Inferior parietal cortex (tissue), 1 donor: ENCODE measurements at regions not wholly inside any gene's neighbourhood (a gene's known extent, or its start where the extent isn't known, plus 50 kb on each side); places are given as distances from the start of the nearest gene placed in this dataset.
A peak's percentile ranks its signal among the peaks of the same experiment; 100 is the strongest.

Experiments
- DNase-seq: peaks from one replicate; pipeline ENCODE4 v3.0.0-alpha.2; 2016; ENCODE audit errors: extremely low spot score

DNA sequence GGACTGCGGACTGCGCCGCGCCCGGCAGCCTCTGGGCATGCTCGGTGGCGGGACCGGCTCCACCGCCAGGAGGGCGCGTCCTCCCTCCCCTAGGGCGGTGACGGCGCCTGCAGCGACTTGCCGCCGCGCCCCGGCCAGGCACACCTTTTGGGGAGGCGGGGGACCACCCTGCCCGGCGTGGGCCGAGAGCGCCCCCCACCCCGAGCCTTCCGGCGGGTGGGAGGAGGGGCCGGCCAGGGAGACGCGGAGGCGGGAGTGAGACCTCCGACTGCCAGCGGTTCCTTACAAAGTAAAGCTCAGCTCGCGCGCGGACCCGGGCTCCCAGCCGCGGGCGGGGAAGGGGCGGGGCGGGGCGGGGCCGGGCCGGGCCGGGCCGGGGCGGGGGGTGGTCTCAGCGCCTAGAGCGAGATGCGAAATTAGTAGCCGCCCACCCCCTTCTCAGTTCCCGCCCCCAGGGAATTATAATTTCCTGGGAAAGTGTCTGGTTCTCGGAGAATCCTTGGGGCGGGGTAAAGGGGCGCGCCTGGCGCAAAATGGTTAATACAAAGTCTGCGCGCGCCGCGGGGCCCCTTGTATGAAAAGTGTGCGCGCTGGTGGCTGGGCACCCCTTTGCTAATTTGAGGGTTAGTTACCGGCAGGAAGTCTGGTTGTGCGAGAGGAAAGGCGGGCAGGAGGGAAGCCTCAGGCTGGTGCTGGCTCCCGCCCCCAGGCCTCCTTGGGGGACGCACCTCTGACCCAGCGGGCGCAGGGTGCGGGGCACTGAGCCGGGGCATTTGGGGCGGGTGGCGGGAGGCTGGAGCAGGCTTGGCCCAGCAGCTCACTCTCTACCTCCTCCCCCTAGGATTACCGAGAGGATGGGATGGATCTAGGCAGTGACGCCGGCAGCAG, 224.8 kb upstream of the IL12A start:
- DNase-seq = peak; percentile 39

DNA sequence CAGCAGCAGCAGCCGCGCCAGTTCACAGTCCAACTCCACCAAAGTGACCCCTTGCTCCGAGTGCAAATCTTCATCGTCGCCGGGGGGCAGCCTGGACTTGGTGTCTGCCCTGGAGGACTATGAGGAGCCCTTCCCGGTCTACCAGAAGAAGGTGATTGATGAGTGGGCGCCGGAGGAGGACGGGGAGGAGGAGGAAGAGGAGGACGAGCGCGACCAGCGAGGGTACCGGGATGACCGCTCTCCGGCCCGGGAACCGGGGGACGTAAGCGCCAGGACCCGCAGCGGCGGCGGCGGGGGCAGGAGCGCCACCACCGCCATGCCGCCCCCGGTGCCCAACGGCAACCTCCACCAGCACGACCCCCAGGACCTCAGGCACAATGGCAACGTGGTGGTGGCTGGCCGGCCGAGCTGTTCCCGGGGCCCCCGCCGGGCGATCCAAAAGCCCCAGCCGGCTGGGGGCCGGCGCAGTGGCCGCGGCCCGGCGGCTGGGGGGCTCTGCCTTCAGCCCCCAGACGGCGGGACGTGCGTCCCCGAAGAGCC, 224.1 kb upstream of the IL12A start:
- DNase-seq = no peak

DNA sequence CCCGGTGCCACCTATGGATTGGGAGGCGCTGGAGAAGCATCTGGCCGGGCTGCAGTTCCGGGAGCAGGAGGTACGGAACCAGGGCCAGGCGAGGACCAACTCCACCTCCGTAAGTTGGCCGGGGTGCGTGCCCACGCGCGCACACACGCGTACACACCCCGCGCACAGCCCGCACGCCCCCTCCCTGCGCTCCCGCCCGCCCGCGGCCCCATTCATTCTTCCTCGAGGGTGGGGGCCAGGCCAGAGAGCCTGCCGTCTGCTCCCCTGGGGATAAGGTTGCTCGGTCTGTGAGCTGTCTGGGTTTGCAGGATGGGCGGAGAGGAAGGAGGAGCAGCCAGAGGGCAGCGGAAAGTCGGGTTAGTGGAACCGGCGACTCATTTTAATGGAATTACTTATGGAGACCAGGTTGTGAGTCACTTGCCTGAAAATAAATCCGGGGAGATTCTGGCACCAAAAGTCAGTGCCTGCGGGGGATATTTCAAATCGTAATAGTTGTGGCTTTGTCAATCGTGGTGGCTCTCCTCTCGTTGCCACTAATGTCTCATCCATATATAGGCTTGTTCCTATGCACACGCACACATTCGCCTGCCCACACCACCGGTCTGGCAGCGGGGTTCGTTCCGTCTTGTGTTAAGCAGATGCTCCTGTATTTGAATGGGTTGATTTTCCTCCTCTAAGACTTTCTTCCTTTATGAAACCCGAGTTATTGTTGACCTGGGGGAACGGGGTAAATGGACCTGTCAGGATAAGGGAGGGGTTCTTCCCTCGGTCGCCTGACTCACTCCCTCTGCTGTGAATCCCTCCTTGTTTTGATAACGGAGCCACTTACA, 223.4 kb upstream of the IL12A start:
- peak; percentile 54 for DNase-seq

DNA sequence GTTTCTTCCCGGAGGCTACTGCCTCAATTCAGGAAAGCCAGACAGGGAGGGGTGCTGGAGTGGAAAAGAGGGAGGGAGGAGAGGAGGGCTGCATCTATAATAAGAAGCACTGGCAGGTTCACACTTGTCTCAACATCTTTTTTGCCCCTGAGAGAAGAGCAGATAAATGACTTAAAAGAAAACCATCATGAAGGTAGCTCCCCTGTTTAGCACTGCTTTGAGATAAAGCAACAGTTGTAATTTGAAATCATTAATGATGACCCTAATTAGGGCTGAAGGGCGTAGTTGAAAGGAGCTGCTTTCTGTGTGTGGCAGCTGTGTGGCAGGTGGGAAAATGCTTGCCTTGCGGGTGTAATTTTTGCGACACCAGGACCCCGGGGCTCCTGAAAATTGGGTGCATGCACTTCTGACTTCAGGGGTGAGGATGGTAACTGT, 222.8 kb upstream of the IL12A start:
- no peak for DNase-seq

GRCh38 chr3:159766563-159767185, 222.0 kb upstream of the IL12A start:
- no peak for DNase-seq

GRCh38 chr3:159770998-159771397, 217.6 kb upstream of the IL12A start:
- no peak for DNase-seq

GRCh38 chr3:159771865-159772611, 216.6 kb upstream of the IL12A start:
- DNase-seq = no peak

DNA sequence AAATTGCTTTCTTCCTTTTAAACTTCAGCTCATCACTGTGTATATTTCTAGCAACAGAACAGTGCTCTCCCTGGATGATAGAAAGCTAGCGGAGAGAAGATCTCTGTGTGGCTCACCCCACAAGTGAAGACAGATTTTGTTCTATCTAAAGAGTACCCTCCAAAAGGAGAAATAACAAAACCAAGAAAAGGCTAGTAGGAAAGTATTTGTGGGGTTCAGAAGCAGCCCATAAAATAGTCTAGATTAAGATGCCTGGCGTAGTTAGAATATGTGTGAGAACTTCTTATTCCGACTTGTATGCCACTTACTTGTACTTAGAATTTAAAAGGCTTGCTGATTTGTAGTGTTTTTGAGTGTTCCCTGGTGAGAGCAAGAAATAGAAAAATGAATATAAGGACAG, 214.9 kb upstream of the IL12A start:
- no peak for DNase-seq

DNA sequence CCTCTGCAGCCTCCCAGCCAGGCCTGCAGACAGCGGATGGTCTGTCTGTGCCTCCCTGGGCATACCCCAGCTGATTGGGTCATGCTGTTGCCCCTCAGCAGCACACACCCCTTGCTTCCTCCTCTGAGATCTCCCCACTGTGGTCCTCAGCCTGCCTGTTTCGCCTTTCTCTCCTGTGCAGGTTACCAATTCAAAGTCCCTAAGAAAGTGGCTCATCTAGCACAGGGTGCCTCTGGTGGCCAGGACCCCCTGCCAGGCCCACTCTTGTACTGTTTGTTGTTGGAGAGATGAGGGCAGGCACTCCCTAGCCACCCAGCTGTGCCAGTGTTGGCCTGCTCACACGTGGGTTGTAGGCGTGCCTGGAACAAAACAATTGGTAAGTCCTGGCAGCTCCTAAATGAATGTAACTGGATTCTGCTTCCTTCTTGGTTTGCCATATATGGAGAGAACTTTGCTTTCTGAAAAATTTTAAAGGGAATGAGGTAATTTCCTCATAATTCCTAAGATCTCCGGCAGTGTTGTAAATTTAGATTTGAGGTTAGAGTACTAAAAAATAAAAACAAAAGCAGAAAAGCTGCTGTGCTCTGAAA, 213.2 kb upstream of the IL12A start:
- DNase-seq = peak; percentile 80

DNA sequence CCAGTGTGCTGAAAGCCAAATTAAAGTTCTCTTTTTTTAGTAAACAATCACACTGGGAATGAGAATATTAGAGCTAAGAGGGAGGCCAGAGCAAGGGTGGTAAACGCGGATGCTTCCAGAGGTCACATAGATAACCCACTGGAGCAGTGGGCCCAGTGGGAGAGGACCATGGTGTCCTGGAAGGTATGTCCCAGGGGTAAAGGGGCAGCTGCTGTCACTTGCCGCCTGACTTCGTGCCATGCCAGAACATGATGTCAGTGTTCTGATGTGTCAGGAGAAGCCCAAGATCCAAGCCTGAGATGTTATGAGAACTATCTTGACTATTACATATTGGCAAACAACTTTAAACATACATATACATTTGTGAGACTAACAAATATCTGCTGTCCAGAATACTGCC, 211.9 kb upstream of the IL12A start:
- DNase-seq = no peak

DNA sequence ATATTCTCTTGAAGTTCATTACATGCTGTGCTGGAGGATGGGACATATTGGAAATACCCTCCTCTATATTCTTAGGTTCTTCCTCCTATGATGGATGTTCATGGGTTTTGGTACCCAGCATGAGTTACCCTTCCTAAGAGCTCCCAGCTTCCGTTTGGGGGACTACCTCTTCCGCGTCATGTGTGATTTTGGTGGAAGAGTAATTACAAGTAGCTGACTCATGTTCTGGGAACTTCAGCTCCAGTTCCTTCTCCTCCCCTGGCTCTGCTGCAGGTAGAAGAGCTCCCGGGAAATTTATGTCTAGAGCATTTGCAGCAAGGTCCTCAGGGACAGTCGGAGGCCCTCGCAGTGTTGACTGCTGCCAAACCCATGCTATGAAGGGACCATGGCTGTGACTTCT, 208.8 kb upstream of the IL12A start:
- no peak for DNase-seq

- no peak for DNase-seq
Observed at GRCh38 chr3:159781867-159782266, 206.8 kb upstream of the IL12A start.

DNA sequence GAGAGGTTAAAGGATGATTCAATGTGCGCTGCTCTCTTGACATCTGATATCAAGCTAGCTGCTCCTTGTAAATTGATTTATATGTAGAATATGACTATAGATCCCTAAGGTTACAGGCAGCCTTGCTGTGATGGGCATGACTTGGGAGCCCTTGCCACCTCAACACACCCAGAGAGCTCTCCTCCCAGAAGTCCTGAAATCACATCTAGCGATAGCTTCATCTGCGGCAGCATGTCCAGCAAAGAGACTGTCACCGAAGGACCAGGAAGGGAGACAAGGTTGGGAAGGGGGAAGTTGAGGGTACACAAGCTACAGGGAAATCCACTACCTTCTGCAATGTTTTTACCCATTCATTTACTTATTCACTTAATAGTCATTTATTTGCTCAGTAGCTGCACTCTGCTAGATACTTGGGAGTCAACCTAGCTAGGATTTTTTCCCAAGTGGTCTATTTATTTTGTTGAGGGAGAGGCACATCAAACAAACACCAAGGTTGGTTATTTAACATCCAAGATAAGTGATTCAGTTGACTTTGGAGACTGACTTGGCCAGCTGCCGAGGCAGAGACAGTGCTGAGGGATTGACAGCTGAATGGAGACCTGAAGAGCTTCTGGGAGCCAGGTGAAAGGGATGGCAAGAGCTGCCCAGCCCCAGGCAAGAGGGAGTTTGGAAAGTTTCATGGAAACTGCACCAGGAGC, 205.8 kb upstream of the IL12A start:
- DNase-seq = no peak

- no peak for DNase-seq
Observed at GRCh38 chr3:159783780-159784742, 204.6 kb upstream of the IL12A start.

DNA sequence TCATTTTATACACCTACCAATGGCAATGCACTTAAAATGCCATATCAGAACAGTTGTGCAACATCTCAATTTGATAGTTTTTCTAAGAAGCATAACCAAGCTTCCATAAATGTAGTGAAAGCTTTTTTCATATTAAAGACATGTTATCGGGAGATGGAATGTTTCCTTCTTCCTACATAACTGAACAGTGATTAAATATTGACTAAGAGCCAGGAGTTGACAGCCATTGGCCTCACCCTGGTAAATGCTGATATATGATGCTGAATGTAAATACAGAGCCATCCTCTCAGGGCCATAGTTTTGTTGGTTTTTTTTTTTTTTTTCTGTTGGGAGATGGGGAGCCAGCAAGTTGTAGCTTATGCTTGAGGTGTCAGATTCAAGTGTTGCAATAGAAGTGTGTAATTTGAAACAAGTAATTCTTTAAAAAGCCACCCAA, 203.3 kb upstream of the IL12A start:
- no peak for DNase-seq

- no peak for DNase-seq
Observed at GRCh38 chr3:159786489-159787177, 202.0 kb upstream of the IL12A start.

DNA sequence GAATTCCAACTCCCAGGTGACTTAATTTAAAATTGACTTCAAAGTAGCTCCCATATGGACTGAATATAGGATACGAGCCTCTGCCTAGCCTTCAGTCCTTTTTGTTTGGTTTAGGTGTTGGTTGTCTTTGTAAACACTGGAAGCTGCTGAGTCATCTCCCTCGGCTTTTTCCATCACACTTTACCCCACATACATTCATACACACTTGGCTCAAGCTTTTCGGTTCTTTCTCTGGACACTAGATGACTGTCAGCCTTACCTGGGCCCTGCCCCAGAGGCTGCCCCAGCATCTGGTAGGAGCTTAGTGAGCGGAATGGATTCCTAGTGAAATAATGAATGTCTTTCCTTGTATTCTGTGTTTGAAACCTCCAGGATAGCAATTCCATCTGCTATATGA, 201.5 kb upstream of the IL12A start:
- no peak for DNase-seq

- DNase-seq = no peak
Observed at GRCh38 chr3:159787794-159788205, 200.8 kb upstream of the IL12A start.

GRCh38 chr3:159788291-159788690, 200.3 kb upstream of the IL12A start:
- no peak for DNase-seq
